ENCODE measurements at regions not wholly inside any gene's neighbourhood (a gene's known extent, or its start where the extent isn't known, plus 50 kb on each side); places are given as distances from the start of the nearest gene placed in this dataset.

DNA sequence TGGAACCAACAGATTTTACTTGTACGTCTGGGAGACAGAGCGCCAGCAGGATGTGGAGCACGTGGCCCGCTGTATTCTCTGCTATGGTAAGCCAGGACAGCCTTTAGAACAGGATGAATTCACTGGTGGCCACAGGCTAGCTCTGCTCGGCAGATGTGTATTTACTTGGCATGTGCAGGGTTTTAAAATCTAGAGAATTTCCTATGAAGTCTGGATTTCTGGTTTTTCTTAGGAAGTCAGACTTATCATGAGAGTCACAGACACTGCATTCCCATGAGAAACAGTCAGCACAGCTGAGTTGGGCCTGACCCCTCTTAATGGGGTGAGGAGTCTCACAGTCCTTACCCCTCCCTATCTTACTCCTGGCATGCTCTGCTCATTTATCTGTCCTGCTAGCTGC is 84.6 kb upstream of the COL6A5 start:
- DNase-seq (ENCODE audit: low spot score), result no peak

DNA sequence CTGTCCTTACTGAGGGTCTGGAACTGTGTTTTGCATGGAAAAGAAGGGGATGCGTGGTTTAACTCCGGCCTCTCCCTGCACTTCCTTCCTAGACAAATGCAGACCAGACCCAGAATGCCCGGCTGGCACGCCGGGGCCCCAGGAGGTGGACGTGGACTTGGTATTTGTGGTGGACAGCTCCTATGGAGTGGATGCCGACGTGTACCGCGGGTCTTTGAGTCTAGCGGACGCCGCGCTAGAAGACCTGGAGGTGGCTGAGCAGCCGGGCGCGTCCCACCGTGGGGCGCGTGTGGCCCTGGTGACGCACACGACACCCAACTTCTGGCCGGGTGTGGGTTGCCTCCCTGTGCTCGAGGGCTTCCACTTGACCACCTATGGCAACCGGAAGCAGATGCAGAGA is 81.8 kb upstream of the COL6A5 start:
- no peak for DNase-seq (ENCODE audit: low spot score)

DNA sequence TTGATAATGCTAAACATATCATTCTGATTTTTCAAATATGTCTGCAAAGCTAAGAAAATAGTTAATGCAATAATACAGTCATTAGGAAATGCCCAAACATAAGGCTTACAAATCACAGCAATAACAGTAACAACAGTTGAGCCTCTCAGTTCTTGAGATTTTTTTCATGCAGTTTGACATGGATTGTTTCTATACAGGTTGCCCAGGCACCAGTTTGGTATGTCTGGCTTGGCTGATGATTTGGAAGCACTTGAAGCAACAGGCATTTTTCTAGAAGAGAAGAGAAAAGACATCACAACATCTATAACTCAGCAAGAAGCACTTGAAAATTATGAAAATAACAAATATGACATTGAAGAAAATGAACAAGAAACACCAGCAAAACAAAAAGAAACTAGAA is 78.7 kb upstream of the COL6A5 start:
- no peak for DNase-seq (ENCODE audit: low spot score)

DNA sequence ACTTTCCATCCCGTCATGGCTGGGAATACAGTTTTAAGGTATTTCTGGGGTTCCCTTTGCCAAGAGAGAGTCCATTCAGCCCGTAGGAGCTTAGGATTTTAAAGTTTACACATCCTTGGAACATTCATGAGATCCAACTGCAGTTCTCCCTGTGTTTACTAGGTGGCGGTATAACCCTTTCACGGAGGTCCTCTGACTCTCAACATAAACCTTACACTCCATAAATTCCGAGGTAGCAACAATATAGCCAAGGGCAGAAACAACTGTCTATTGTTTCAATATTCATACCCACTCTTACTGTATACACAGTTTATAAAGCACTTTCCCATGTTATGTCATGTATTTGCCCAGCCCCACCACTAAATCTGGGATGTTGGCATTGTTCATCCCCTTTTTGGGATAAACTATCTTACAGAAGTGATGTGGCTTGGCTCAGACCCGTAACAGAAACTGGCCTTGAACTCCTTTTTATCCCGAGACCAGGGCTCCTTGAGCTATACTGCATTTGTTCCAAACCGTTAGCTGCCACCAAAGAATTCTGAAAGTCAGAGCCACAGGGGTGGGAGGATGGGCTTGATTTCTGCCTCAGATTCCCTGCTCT is 69.2 kb upstream of the COL6A5 start:
- DNase-seq (ENCODE audit: low spot score), result peak; percentile 63

DNA sequence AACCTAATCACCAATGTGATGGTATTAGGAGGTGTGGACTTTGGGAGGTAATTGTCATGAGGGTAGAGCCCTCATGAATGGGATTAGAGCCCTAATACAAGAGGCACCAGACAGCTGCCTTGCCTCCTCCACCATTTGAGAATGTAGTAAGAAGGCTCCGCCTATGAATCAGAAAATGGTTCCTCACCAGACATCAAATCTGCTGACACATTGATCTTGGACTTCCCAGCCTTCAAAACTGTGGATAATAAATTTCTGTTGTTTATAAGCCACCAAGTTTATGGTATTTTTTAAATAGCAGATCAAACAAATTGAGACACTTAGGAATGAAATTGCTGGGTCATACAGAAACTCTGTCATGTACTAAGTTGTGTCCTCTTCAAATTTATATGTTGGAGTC is 56.8 kb upstream of the COL6A5 start:
- no peak for DNase-seq (ENCODE audit: low spot score)

DNA sequence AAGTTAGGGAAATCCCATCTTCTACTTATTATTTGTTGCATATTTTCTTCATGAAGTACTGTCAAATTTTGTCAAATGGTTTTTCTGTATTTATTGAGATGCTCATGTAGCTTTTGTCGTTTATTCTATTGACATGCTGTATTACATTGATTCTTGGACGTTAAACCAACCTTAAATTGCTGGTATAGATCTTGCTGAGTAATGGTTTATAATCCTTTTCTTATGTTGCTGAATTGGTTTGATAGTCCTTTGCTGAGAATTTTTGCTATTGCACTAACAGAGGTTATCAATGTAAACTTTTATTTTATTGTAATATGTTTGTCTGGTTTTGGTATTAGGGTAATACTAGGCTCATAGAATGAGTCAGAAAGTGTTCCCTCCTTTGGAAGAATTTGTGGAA is 54.3 kb upstream of the COL6A5 start:
- no peak for DNase-seq (ENCODE audit: low spot score)

DNA sequence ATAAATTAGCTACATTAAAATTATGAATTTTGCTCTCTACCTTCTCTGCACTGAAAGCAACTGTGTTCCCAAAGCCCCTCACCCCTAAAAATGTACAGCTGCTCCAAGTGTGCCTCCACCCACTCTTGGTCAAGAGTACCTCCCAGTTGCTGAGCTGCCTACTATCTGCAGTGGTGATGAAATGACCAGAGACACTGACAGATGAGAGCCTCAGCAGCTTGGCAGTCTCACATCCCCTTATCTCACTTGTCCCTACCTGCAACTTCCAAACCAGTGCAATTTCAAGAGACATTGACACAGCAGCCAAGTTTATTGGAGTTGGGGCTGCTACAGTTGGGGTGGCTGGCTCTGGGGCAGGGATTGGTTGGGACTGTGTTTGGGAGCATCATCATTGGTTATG is 52.2 kb upstream of the COL6A5 start:
- DNase-seq (ENCODE audit: low spot score), result no peak
